ENCODE measurements at regions not wholly inside any gene's neighbourhood (a gene's known extent, or its start where the extent isn't known, plus 50 kb on each side); places are given as distances from the start of the nearest gene placed in this dataset.

DNA sequence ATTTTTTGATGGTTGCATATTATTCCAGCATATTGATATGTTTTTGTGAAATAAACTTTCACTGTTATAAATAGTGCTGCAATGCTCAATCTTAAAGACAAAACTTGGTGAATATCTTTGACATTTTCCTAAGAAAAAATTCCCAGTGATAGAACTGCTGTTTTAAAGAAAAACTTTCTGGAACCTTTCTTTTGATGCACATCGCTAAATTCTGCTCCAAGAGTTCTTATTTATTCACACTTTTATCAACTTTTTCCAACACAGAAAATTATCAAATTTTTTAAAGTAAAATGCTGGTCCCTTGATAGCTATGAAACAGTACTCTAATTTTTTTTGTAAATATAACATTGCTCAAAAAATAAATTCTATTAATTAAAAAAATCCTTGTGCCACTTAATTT lies 196.6 kb downstream of the HS3ST3A1 start:
- DNase-seq, result no peak

DNA sequence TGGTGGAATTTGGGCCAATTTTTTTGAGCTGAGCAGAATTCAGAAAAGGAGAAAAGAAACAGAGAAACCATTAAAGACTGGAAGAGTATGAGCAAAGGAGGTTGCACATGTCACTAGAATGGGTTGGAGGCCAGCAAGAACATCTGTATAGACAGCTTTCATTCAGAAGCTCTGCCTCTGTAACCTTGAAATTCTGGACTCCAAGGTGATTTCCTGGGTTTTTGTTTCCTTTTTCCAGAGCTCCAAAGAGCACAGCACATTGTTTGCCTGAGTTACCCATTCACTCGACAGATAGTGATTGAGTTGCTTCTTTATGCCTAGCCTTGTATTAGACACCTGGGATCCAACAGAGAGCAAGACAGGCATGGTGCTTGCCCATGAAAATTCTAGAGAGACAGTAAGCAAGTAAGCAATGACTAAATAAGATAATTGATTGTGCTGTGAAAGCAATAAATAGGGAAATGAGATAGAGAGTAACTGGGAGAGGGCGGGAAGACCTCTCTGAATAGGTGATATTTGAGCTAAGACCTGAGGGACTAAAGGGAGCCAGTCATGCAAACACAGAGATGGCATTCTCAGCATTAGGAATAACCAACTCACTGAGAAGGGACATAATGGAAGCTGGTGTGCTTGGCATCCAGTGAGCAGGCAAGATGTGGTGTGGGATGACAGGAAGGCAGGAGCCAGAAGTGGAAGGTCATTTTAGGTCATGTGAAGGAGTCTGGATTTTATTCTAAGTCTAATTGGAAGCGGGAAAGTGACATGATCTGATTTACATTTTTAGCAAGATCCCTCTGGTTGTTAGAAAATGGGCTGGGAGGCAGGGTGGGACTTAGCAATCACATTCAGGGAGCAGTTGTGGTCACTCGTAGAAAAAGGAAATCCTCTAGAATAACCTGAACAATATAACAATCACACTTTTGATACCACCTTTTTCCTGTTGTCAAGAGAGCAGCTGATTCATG lies 197.5 kb downstream of the HS3ST3A1 start:
- no peak for DNase-seq

DNA sequence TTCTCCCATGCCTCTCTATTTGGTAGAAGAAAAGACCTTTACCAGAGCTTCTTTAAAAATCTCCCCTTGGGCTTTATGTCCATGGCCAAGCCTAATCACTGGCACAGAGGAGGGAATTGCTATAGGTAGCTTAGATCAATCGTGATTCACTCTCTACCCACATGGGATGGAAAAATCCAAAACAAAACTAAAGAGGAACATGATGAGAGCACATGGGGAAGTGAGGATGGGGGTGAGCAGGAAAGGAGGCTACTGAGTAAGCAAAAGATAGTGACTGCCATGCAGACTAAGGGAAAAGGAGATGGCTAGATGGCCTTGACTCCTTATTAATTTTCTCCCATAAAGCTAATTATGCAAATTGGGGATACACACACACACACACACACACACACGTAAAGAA lies 201.2 kb downstream of the HS3ST3A1 start:
- DNase-seq, result no peak

DNA sequence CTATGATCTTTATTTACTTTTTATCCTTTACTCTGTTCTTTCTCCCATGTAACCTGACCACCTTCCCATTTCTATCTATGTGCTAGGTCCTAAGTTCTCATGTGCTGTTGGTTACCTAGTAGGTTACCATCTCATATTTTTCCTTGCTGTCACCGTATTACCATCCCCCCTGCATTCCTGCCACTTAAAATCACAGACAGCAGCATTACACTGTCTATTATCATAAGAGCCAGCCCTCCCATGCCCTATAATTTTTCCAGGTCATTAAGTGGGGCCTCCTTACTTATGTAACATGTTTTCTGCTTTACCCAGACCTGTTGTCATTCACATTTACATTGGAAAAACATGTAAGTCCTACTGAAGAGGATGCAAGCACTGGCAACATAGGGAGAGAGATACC lies 202.9 kb downstream of the HS3ST3A1 start:
- no peak for DNase-seq

DNA sequence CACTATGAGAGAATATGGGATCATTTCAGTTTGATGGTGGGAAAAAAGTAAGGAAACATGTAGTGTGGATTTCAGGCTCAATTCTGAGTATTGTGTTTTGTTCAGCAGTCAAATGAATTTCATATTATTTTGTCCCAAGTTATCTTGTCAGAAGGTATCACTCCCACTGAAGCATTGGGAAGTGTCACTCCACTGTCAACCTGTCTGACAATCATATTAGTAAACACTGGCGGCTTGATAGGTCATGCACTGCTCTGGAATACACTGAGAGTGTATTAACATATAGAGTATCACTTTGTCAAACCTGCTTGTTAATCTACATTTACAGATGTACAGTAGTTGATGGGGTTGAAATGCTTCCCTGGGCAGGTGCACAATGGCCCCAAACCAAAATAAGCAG lies 203.6 kb downstream of the HS3ST3A1 start:
- no peak for DNase-seq

DNA sequence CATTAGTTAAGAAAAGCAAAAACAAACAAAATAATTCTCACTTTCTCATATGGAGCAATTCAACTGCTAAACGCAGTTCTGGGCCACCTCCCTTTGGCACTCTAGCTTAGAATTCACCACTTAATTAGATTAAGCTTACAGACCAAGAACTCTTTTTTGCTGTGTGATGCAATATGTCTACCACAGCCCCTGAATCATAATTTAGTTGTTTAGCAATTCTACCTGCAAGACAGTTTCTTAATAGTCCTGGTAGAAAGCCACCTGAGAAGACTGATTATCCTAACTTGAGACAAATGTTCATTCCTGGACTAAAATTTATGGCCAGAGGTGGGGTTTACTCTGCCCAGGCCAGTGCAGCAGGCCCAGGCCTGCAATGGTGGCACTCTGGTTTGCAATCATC lies 205.9 kb downstream of the HS3ST3A1 start:
- DNase-seq, result no peak

DNA sequence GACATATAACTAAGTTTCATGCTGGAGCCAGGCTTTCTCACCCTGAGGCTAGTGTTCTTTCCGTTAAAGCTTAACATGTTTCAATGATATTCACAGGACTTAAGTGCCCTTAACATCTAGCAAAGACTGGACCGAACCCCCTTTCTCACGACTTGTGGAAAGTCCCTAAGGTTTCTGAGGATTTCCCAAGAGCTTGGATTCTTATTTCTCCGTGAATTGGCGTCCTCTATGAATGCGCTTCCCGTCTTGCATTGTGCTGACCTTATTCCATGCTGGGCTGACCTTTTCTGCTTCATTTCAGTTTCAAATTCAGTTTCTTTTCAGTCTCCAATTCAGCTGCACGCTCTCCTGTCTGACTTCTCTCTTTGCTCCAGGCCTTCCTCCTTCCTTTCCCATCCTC lies 206.4 kb downstream of the HS3ST3A1 start:
- DNase-seq, result no peak

DNA sequence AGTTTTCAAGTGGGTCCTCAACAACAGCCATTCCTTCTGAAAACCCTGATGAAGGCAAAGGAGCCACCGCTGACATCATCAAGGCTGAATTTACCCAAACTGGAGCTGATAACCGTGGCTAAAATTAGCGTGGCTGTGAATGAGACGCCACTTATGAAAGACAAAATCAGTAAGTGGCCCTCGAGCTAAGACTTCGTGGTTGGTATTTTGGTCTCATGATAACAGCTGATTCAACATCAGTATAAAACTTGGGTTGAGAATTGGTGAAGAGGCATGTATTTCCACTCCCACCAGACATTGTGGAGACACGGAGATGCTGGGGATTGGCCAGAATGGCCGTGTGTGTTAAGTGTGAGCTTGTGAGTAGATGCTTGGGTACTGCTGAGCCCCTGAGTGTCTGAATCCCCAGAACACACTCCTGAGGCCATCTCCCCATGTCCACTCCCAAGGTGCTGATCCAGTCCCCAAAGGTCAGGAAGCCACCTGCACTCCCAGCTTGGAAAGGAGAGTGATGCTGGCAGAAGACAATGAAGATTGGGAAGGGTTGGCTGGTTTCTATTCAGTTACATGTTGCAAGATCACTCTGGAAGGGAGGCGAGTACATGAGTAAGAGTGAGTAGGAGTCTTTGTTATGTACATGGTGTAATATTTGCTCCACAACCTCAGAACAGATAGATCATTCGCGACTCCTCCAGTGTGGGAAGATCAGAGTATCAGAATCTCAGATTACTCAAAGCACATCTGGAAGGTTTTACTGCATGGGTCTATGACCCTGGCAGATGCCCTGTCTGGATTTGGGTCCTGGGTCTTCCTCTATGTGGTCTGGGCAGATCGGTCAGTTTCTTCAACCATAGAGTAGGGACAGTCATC lies 207.7 kb downstream of the HS3ST3A1 start:
- no peak for DNase-seq

DNA sequence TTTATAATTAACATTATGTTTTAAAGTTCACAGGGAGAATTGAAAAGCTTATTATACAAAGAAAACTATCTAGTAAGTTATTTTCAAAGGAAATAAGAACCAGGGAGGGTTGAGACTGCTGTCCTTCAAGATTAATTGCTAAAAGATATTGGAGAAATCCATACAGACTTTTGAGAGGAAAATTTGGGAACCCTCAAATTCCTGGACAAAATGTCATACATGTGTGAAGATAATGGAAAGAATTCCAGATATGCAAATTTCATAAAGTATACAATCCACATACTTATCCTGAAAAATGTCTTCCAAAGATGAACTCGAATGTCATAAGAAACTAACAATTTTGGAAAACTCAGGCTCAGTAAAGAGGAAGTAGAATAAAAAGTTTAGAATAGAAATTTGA lies 213.8 kb downstream of the HS3ST3A1 start:
- no peak for DNase-seq

DNA sequence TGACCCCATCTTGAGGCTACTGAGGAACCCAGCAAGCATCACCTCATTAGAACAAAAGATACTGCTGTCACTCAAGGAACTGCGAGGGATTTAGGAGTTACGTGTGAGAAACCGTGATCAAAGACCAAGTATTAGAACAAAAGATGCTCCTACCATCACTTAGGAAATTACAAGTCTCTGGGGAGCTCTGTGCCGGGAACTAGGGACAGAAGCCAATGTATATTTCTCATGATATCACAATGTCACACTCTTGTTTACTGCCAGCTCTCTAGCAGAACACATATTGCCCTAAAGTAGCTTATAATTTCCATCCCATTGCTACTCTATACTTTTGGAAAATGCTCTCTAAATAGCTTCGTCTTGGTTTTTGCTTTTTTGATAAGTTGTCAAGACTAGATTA lies 214.5 kb downstream of the HS3ST3A1 start:
- no peak for DNase-seq

DNA sequence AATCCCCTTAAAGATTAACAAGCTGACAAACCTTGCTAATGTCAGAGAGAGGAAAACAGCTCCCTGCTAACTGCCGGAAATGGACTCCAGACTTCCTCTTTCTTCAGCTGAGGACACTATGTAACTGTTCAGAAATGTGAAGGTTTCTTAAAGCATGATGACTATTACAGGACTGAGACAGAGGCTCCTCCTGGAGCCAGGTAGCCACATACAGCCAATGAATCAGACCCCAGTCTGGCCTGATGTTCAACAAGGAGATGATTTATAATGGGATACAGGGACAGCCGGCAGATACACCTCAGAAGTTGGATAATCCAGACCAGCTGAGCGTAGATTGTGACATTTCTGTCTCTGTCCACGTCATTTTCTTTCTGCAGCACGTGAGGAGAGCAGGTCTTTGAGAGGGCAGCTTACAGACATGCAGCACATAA lies 216.2 kb downstream of the HS3ST3A1 start:
- DNase-seq, result no peak

DNA sequence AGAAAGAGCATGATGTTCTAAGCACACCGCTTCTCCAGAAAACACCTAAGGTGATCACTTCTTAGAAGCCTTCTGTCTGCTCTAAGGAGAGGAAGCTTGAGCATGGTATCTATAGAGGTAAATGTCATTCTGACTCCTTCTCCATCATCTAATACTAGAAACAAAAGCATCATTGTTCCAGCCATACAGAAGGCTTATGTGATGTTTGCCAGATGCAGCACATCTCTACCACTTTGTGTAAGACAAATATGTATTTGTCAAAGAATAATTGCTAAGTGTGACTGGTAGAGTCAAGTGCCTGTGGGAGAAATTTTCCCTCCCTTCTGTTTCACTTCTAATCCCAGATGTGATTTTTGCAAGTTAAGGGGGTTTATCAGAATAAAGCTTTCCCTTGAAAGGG lies 217.1 kb downstream of the HS3ST3A1 start:
- DNase-seq, result no peak

DNA sequence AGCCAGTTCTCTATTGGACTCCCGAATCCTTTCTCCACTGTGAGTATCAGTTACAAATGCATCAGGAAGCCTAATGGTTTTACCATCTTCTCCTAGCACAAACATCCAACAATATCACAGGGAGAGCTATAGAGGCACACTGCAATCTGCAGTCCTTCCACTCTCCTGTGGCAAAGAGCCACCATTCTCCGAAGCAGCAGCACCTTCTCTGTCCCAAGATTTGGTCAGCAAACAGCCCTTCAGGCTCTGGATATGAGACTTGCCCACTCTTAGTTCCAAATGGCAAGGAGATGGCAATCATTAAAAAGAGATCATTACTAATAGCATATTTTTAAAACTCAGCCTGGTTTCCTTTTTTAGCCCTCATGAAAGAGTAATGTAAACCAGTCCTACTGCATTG lies 223.4 kb downstream of the HS3ST3A1 start:
- DNase-seq, result no peak

DNA sequence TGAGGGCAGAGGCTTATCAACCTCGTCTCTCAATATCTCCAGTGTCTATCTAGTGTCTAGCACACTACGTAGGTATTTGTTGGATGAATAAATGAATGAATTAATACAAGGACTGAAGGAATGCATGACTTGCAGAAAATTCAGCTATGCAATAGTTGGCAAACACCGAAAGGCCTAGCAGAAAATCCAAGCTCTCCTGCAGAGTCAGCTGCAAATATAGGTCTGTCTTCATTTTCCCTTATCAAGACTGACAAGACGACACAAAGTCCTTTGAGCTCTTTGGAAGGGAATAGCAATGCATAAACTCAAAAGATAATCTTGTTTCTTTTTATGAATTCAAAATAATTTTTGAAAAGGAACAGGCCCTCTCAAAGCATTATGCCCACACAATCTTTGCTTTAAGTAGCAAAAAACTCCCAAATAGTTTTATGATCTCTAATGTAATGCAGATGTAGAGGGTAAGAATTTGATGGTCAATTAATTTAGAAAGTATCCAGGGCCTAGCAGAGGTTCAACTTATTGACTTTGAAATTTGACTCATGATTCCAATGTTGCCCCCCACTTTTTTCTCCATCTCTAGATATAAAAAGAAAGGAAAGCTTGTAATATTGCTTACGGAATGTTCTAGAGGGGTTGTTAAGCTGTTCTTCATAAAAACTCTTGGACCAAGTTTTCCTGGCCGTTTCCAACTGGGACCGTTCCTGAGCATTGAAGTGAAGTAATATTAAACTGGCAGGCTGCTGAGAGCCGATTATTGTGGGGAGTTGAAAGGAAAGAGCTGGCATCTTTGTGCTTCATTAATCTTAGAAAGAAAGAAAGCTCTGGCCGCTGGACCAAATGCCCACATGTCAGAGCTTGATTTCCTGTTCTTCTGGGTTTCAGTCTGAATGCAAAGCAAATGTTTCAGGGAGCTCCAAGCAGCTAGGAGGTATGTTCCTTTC lies 227.3 kb downstream of the HS3ST3A1 start:
- DNase-seq, result no peak

DNA sequence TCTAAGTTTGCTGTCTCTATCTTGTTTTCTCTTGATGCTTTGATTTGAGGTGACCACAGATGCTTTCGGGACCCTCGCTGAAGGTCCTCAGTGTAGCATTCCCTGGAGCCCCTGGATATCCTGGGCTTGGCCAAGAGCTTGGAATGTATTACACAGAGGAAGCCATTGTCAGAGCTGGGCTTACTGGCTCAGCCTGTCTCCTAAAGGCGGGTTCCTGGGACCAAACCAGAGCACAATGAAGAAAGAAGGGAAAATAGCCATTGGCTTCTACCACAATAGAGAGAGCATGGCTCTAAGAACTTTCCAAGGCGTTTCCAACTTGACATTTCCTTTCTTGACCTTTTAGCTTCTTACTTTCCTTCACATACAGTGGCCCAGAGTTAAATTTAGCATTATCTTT lies 229.3 kb downstream of the HS3ST3A1 start:
- DNase-seq, result no peak

DNA sequence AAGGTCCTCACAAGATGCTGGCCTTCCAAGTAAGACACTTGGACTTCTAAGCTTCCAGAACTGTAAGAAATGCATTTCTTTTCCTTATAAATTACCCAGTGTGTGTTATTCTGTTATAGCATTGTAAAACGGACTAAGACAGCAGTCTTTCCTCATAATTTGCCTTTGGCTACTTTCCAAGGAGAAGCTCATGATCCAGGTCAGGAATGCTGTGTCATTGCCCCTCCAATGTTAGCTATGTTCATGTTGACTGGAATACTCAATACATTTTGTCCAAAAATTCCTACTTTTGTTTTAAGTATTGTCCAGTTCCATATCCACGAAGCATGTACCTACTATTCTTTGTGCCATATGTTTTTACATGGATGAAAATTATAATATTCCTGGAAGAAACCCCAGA lies 234.6 kb downstream of the HS3ST3A1 start:
- no peak for DNase-seq

DNA sequence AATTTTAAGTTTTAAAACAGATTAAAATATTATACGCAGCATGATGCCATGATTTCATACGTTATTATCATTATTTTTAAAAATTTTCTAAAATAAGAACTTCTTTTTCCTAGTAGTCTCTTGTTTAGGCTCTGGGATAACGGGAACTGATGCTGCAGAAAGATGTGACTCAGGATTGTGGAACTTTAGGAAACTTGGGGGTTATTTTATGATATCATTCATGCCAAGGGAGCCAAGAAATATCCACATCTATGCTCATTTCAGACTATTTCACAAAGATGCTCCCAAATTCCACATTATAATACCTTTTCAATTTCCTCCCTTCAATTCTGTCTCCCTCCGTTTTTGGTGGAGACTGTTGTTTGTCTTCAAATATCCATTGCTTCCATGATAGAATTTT lies 236.4 kb downstream of the HS3ST3A1 start:
- no peak for DNase-seq

DNA sequence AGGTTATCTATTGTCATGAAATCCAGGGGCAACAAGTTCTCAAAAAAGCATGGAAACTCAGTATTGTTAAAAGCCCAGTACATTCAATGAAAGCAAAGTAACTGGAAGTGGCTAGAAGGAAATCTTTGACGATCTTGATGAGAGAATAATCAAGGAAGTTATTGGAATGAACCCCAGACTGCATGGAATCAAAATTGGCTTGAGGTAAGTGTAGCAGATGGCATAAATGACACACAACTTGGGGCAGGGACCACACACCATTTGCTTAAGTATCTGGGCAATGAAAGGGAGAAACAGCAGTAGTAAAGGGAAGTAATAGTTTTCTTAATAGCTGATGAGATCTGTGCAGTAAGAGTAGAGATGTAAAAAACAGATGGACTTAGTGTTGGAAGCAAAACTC lies 238.0 kb downstream of the HS3ST3A1 start:
- no peak for DNase-seq

DNA sequence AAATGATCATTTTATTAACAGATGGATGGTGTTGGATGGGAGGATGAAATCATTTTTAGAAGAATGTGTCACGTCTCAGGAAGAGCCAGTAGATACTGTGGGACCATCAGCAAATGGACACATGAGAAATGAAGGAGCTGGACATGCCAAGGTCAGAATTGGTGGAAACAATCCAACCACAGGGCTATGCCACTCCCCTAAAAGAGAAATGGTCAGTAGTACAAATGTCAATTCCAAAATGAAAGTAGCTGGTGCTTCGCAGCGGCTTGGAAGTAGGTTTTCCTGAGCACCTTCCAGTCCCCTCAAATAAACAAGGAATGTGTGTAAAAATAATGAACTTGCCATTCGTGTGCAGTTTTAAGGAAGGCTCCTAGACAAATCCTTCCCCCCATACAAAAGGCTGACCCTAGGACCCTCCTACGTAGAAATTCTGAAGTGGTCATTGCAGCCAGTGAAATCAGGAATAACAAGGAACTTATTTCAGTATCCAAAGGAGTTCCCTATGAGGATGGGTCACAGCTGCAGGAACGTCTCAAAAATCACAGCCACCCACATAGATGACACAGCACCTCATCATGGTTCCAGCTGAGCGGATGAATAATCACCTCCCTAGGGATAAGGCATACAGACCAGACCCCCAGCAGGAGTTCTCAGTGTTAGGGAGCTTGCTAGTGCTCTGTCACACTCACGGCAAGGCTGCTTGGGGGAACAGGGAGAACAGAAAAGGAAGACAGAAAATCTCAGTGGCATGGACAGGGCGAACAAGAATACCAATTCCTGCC lies 239.2 kb downstream of the HS3ST3A1 start:
- DNase-seq, result no peak

DNA sequence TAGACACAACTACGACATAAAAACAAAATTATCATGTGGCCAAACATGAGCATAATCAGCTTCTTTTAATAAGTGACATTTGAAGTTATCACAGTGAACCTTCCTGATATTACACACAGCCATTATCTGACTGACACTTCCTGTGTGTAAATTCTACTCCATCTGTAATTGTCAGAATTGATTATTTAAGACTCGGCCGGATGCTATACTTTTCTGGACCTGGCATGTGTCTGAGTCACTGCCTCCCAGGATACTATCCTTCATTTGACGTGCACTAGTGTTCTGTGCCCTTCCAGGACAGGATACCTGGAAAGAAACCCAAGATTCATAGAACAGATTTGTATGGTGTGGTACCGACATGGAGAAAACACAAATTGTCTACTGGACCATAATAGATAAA lies 242.0 kb downstream of the HS3ST3A1 start:
- DNase-seq, result no peak

DNA sequence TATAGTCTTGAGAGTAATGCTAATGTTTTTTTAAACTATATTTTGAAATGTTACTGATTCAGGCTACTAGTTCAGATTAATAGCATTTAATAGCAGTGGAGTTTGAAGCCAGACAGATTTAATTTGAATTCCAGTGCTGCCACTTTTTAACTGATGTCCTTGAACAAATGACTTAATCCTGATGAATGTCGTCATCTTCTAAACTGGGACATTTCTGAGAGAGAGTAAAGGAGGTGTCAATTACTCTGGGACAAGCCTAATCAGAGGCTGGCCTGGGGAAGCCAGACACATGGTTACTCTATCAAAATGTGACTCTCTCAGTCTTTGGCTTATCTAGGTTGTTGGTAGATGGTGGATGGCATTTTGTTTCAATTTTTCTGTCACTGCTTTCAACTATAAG lies 246.7 kb downstream of the HS3ST3A1 start:
- no peak for DNase-seq

DNA sequence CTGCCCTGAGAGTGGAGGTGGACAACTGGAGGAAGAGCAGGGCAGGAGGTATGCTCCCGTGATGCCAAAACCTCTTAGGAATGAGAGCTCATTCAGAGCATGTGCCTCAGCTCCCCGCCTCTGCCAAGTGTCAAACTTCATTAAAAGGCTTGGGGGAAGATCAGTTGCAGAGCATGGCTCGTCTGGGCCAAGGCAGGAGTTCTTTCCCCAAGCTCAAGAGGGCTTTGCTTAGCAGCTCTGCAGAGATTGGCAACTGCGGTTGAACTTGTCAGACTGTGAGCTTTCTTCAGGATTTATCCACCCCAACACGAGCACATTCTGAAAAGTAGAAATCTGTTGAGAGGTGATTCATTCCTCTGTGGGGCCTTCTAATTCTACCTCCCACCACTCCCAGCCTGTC lies 248.1 kb downstream of the HS3ST3A1 start:
- DNase-seq, result no peak

All from activated CD4-positive, alpha-beta T cell treated with anti-CD3 and anti-CD28 coated beads, Interleukin-2, amount 50 U/mL, for 16 hours (primary cell).